ENCODE measurements at regions not wholly inside any gene's neighbourhood (a gene's known extent, or its start where the extent isn't known, plus 50 kb on each side); places are given as distances from the start of the nearest gene placed in this dataset.
"Not testable (repeated sequence)": the region's sequence is repeated elsewhere in the genome, so short reads cannot be mapped to it uniquely, and the experiment has no call there.

- DNase-seq (ENCODE audit: extremely low spot score): no peak
- WGBS: 91% methylated on average over 20 of the region's 20 CpGs
- H3K4me1 ChIP-seq (ENCODE audit: insufficient read depth): no peaks in the 10 kb centered on the region
- H3K27ac ChIP-seq (ENCODE audit: low read depth): no peak overlapping the region
- no peak overlapping the region for H3K4me3 ChIP-seq (ENCODE audit: low read depth, low read length)
- no peaks in the 10 kb centered on the region for H3K36me3 ChIP-seq (ENCODE audit: insufficient read depth)
Observed at GRCh38 chr2:240373289-240373885, 62.1 kb upstream of the GPC1 start.

GRCh38 chr2:240374085-240374907 lies 61.2 kb upstream of the GPC1 start:
- Histone ChIP-seq H3K27ac (ENCODE audit: low read depth) (no peak overlapping the region), H3K4me1 (ENCODE audit: insufficient read depth) (no peaks in the 10 kb centered on the region), H3K36me3 (ENCODE audit: insufficient read depth) (no peaks in the 10 kb centered on the region), H3K4me3 (ENCODE audit: low read depth, low read length) (no peak overlapping the region)
- 26% methylated on average over 22 of the region's 22 CpGs for WGBS
- DNase-seq (ENCODE audit: extremely low spot score): no peak

- no peak overlapping the region for H3K4me3 ChIP-seq (ENCODE audit: low read depth, low read length)
- H3K4me1 ChIP-seq (ENCODE audit: insufficient read depth): no peaks in the 10 kb centered on the region
- H3K27ac ChIP-seq (ENCODE audit: low read depth): no peak overlapping the region
- DNase-seq (ENCODE audit: extremely low spot score): no peak
- no peaks in the 10 kb centered on the region for H3K36me3 ChIP-seq (ENCODE audit: insufficient read depth)
- 96% methylated on average over 28 of the region's 28 CpGs for WGBS
Observed at GRCh38 chr2:240375024-240375645, 60.3 kb upstream of the GPC1 start.

- no peak overlapping the region for H3K4me3 ChIP-seq (ENCODE audit: low read depth, low read length)
- WGBS: 89% methylated on average over 12 of the region's 12 CpGs
- no peak for DNase-seq (ENCODE audit: extremely low spot score)
Observed at GRCh38 chr2:240376739-240377138, 58.7 kb upstream of the GPC1 start.

GRCh38 chr2:240377366-240377765 lies 58.1 kb upstream of the GPC1 start:
- H3K36me3 ChIP-seq (ENCODE audit: insufficient read depth): no peaks in the 10 kb centered on the region
- WGBS: 84% methylated on average over 10 of the region's 10 CpGs

More at GRCh38 chr2:240376739-240377138, 58.7 kb upstream of the GPC1 start:
- no peak overlapping the region for H3K27ac ChIP-seq (ENCODE audit: low read depth)
- no peaks in the 10 kb centered on the region for H3K36me3 ChIP-seq (ENCODE audit: insufficient read depth)
- no peaks in the 10 kb centered on the region for H3K4me1 ChIP-seq (ENCODE audit: insufficient read depth)

GRCh38 chr2:240379089-240379636 lies 56.3 kb upstream of the GPC1 start:
- no peak overlapping the region for H3K4me3 ChIP-seq (ENCODE audit: low read depth, low read length)
- 77% methylated on average over 9 of the region's 9 CpGs for WGBS
- no peaks in the 10 kb centered on the region for H3K36me3 ChIP-seq (ENCODE audit: insufficient read depth)
- no peaks in the 10 kb centered on the region for H3K4me1 ChIP-seq (ENCODE audit: insufficient read depth)
- no peak for DNase-seq (ENCODE audit: extremely low spot score)
- H3K27ac ChIP-seq (ENCODE audit: low read depth): no peak overlapping the region

More at GRCh38 chr2:240377366-240377765, 58.1 kb upstream of the GPC1 start:
- no peak for DNase-seq (ENCODE audit: extremely low spot score)
- Histone ChIP-seq H3K27ac (ENCODE audit: low read depth) (no peak overlapping the region), H3K4me1 (ENCODE audit: insufficient read depth) (no peaks in the 10 kb centered on the region), H3K4me3 (ENCODE audit: low read depth, low read length) (no peak overlapping the region)

- WGBS: 80% methylated on average over 17 of the region's 17 CpGs
- no peaks in the 10 kb centered on the region for H3K4me1 ChIP-seq (ENCODE audit: insufficient read depth)
- no peak overlapping the region for H3K27ac ChIP-seq (ENCODE audit: low read depth)
Observed at GRCh38 chr2:240383099-240383758, 52.2 kb upstream of the GPC1 start.

GRCh38 chr2:240383871-240384700 lies 51.4 kb upstream of the GPC1 start:
- H3K4me3 ChIP-seq (ENCODE audit: low read depth, low read length): no peak overlapping the region
- WGBS: 93% methylated on average over 29 of the region's 29 CpGs
- no peak overlapping the region for H3K27ac ChIP-seq (ENCODE audit: low read depth)
- no peaks in the 10 kb centered on the region for H3K4me1 ChIP-seq (ENCODE audit: insufficient read depth)
- no peaks in the 10 kb centered on the region for H3K36me3 ChIP-seq (ENCODE audit: insufficient read depth)
- DNase-seq (ENCODE audit: extremely low spot score): no peak

More at GRCh38 chr2:240383099-240383758, 52.2 kb upstream of the GPC1 start:
- Histone ChIP-seq H3K4me3 (ENCODE audit: low read depth, low read length) (no peak overlapping the region), H3K36me3 (ENCODE audit: insufficient read depth) (no peaks in the 10 kb centered on the region)
- no peak for DNase-seq (ENCODE audit: extremely low spot score)

- no peaks in the 10 kb centered on the region for H3K36me3 ChIP-seq (ENCODE audit: insufficient read depth)
- WGBS: 84% methylated on average over 15 of the region's 15 CpGs
- no peak overlapping the region for H3K27ac ChIP-seq (ENCODE audit: low read depth)
- no peaks in the 10 kb centered on the region for H3K4me1 ChIP-seq (ENCODE audit: insufficient read depth)
- DNase-seq (ENCODE audit: extremely low spot score): no peak
- H3K4me3 ChIP-seq (ENCODE audit: low read depth, low read length): no peak overlapping the region
Observed at GRCh38 chr2:240384711-240385450, 50.6 kb upstream of the GPC1 start.

- H3K36me3 ChIP-seq (ENCODE audit: insufficient read depth); H3K4me3 ChIP-seq (ENCODE audit: low read depth, low read length); H3K27ac ChIP-seq (ENCODE audit: low read depth); DNase-seq (ENCODE audit: extremely low spot score); H3K4me1 ChIP-seq (ENCODE audit: insufficient read depth): not testable (repeated sequence)
- 88% methylated on average over 3 of the region's 3 CpGs for WGBS
Observed at GRCh38 chr2:240385451-240386161, 49.9 kb upstream of the GPC1 start.
